ENCODE measurements at regions not wholly inside any gene's neighbourhood (a gene's known extent, or its start where the extent isn't known, plus 50 kb on each side); places are given as distances from the start of the nearest gene placed in this dataset.
"Not testable (repeated sequence)": the region's sequence is repeated elsewhere in the genome, so short reads cannot be mapped to it uniquely, and the experiment has no call there.

GRCh38 chr15:98547741-98548138, 100.6 kb upstream of the IGF1R start:
- Histone ChIP-seq H3F3A (ENCODE audit: insufficient read depth, low read length) (no peaks in the 10 kb centered on the region), H3K9ac (ENCODE audit: low read length) (no peak overlapping the region), H3K27me3 (ENCODE audit: insufficient read depth, low read length) (no peaks in the 10 kb centered on the region), H3K4me1 (ENCODE audit: insufficient read depth, low read length, severe bottlenecking) (no peaks in the 10 kb centered on the region), H3K79me2 (ENCODE audit: insufficient read depth, low read length) (no peaks in the 10 kb centered on the region), H2AFZ (ENCODE audit: low read length) (no peak overlapping the region), H3K4me3 (ENCODE audit: low read depth, low read length, poor library complexity, severe bottlenecking) (no peak overlapping the region), H4K20me1 (ENCODE audit: insufficient read depth, low read length) (no peaks in the 10 kb centered on the region), H3K36me3 (ENCODE audit: insufficient read depth, low read length) (no peaks in the 10 kb centered on the region), H3K9me2 (ENCODE audit: low read depth, low read length) (no peaks in the 10 kb centered on the region), H3K4me2 (ENCODE audit: low read length) (no peak overlapping the region), H3K9me3 (ENCODE audit: low read length) (no peaks in the 10 kb centered on the region), H3K27ac (ENCODE audit: low read depth, low read length, poor library complexity, severe bottlenecking) (no peak overlapping the region)
- TF ChIP-seq, protein P1, sequence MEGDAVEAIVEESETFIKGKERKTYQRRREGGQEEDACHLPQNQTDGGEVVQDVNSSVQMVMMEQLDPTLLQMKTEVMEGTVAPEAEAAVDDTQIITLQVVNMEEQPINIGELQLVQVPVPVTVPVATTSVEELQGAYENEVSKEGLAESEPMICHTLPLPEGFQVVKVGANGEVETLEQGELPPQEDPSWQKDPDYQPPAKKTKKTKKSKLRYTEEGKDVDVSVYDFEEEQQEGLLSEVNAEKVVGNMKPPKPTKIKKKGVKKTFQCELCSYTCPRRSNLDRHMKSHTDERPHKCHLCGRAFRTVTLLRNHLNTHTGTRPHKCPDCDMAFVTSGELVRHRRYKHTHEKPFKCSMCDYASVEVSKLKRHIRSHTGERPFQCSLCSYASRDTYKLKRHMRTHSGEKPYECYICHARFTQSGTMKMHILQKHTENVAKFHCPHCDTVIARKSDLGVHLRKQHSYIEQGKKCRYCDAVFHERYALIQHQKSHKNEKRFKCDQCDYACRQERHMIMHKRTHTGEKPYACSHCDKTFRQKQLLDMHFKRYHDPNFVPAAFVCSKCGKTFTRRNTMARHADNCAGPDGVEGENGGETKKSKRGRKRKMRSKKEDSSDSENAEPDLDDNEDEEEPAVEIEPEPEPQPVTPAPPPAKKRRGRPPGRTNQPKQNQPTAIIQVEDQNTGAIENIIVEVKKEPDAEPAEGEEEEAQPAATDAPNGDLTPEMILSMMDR (IDR thresholded peaks at IDR 0.05; ENCODE audit: low read length): no peak

DNA sequence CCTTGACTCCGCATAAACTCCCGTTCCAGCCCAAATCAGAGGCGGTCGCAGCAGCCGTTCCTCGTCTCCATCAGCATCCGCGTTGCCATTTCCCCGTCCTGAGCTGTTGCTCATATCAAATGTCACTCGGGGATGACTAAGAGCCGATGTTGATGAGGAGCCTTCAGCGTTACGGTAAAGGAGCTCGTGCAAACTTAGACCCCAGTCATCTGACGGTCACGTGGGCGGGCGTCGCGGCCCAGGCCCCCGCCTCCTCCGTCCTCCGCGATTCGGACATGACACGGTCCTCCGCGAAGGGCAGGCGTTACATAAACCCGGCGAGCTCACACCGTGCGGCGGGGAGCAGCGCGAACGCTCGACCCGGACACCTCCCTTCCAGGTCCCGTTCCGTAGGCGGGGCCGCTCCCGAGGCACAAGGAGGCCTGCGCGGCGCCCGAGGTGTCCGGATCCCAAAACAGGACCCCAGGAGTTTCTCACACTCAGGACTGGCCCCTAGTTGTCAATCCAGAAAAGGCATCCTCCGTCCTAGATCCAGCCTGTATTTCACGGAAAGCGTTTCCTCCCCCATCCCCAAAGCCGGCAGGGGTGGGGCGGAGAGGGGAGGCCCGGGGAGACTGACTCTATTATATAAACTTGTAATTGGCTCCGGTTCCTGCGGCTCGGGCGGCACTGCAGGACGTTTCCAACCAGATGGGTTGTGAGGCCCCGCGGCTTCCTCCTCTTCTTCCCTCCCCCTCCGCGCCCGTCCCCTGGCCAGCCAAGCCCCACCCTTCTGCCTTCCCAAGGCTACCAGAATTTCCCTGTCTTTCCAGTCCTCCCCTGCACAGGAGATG, 100.0 kb upstream of the IGF1R start:
- Histone ChIP-seq H3K9me3 (ENCODE audit: low read length) (no peaks in the 10 kb centered on the region), H3K27me3 (ENCODE audit: insufficient read depth, low read length) (no peaks in the 10 kb centered on the region), H3K79me2 (ENCODE audit: insufficient read depth, low read length) (no peaks in the 10 kb centered on the region), H3F3A (ENCODE audit: insufficient read depth, low read length) (no peaks in the 10 kb centered on the region), H2AFZ (ENCODE audit: low read length) (no peak overlapping the region), H3K27ac (ENCODE audit: low read depth, low read length, poor library complexity, severe bottlenecking) (no peak overlapping the region), H4K20me1 (ENCODE audit: insufficient read depth, low read length) (no peaks in the 10 kb centered on the region), H3K36me3 (ENCODE audit: insufficient read depth, low read length) (no peaks in the 10 kb centered on the region), H3K4me3 (ENCODE audit: low read depth, low read length, poor library complexity, severe bottlenecking) (no peak overlapping the region), H3K4me2 (ENCODE audit: low read length) (no peak overlapping the region), H3K9ac (ENCODE audit: low read length) (no peak overlapping the region), H3K9me2 (ENCODE audit: low read depth, low read length) (no peaks in the 10 kb centered on the region), H3K4me1 (ENCODE audit: insufficient read depth, low read length, severe bottlenecking) (no peaks in the 10 kb centered on the region)
- TF ChIP-seq, protein P1 (IDR thresholded peaks at IDR 0.05; ENCODE audit: low read length): no peak
- no peak for TF ChIP-seq EZH2 (IDR thresholded peaks at IDR 0.05; ENCODE audit: borderline replicate concordance, low read length)

DNA sequence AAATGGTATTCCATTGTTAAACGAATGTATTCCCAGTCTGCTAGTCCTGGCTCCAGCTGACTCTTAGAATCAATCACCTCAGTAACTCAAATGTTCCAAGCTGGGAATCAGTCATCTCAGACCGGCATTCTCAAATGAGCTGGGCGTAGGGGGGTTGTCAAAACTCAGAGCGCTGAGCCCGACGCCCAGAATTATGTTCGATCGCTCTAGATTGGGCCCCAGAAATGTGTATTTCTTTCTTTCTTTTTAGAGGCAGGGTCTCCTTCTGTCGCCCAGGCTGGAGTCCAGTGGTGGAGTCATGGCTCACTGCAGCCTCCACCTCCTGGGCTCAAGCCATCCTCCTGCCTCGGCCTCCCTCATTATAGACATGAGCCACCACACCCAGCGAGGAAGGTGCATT, 99.3 kb upstream of the IGF1R start:
- Histone ChIP-seq H3K4me2 (ENCODE audit: low read length) (no peak overlapping the region), H3K4me3 (ENCODE audit: low read depth, low read length, poor library complexity, severe bottlenecking) (no peak overlapping the region), H3K36me3 (ENCODE audit: insufficient read depth, low read length) (no peaks in the 10 kb centered on the region), H3K9me2 (ENCODE audit: low read depth, low read length) (no peaks in the 10 kb centered on the region), H2AFZ (ENCODE audit: low read length) (no peak overlapping the region), H4K20me1 (ENCODE audit: insufficient read depth, low read length) (no peaks in the 10 kb centered on the region), H3K4me1 (ENCODE audit: insufficient read depth, low read length, severe bottlenecking) (no peaks in the 10 kb centered on the region), H3K27ac (ENCODE audit: low read depth, low read length, poor library complexity, severe bottlenecking) (no peak overlapping the region), H3F3A (ENCODE audit: insufficient read depth, low read length) (no peaks in the 10 kb centered on the region), H3K9ac (ENCODE audit: low read length) (no peak overlapping the region), H3K79me2 (ENCODE audit: insufficient read depth, low read length) (no peaks in the 10 kb centered on the region), H3K9me3 (ENCODE audit: low read length) (no peaks in the 10 kb centered on the region), H3K27me3 (ENCODE audit: insufficient read depth, low read length) (no peaks in the 10 kb centered on the region)
- TF ChIP-seq EZH2 (IDR thresholded peaks at IDR 0.05; ENCODE audit: borderline replicate concordance, low read length): no peak

DNA sequence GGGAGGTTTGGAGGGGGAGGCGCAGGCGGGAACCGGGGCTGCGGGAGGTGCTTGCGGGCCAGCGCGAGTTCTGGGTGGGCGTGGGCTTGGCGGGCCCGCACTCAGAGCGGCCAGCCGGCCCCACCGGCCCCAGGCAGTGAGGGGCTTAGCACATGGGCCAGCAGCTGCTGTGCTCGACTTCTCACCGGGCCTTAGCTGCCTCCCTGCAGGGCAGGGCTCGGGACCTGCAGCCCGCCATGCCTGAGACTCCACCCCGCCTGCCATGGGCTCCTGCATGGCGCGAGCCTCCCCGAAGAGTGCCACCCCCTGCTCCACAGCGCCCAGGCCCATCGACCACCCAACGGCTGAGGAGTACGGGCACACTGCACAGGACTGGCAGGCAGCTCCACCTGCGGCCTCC, 98.6 kb upstream of the IGF1R start:
- Histone ChIP-seq H3K79me2 (ENCODE audit: insufficient read depth, low read length) (no peaks in the 10 kb centered on the region), H3K9me2 (ENCODE audit: low read depth, low read length) (no peaks in the 10 kb centered on the region), H3K4me3 (ENCODE audit: low read depth, low read length, poor library complexity, severe bottlenecking) (no peak overlapping the region), H4K20me1 (ENCODE audit: insufficient read depth, low read length) (no peaks in the 10 kb centered on the region), H3K9me3 (ENCODE audit: low read length) (no peaks in the 10 kb centered on the region), H3K4me2 (ENCODE audit: low read length) (no peak overlapping the region), H3K9ac (ENCODE audit: low read length) (no peak overlapping the region), H3F3A (ENCODE audit: insufficient read depth, low read length) (no peaks in the 10 kb centered on the region), H3K27ac (ENCODE audit: low read depth, low read length, poor library complexity, severe bottlenecking) (no peak overlapping the region), H3K36me3 (ENCODE audit: insufficient read depth, low read length) (no peaks in the 10 kb centered on the region), H2AFZ (ENCODE audit: low read length) (no peak overlapping the region), H3K4me1 (ENCODE audit: insufficient read depth, low read length, severe bottlenecking) (no peaks in the 10 kb centered on the region), H3K27me3 (ENCODE audit: insufficient read depth, low read length) (no peaks in the 10 kb centered on the region)
- TF ChIP-seq EZH2 (IDR thresholded peaks at IDR 0.05; ENCODE audit: borderline replicate concordance, low read length): no peak
- TF ChIP-seq, protein P1 (IDR thresholded peaks at IDR 0.05; ENCODE audit: low read length): no peak

- H3K9ac ChIP-seq (ENCODE audit: low read length); H3K9me2 ChIP-seq (ENCODE audit: low read depth, low read length); H2AFZ ChIP-seq (ENCODE audit: low read length); H3K36me3 ChIP-seq (ENCODE audit: insufficient read depth, low read length); H3K79me2 ChIP-seq (ENCODE audit: insufficient read depth, low read length); H3K4me1 ChIP-seq (ENCODE audit: insufficient read depth, low read length, severe bottlenecking); H3F3A ChIP-seq (ENCODE audit: insufficient read depth, low read length); H3K9me3 ChIP-seq (ENCODE audit: low read length); H3K4me2 ChIP-seq (ENCODE audit: low read length); H3K27ac ChIP-seq (ENCODE audit: low read depth, low read length, poor library complexity, severe bottlenecking); H3K27me3 ChIP-seq (ENCODE audit: insufficient read depth, low read length); H4K20me1 ChIP-seq (ENCODE audit: insufficient read depth, low read length); H3K4me3 ChIP-seq (ENCODE audit: low read depth, low read length, poor library complexity, severe bottlenecking): not testable (repeated sequence)
Observed at GRCh38 chr15:98550363-98550762, 98.0 kb upstream of the IGF1R start.
